ENCODE measurements at regions not wholly inside any gene's neighbourhood (a gene's known extent, or its start where the extent isn't known, plus 50 kb on each side); places are given as distances from the start of the nearest gene placed in this dataset.

DNA sequence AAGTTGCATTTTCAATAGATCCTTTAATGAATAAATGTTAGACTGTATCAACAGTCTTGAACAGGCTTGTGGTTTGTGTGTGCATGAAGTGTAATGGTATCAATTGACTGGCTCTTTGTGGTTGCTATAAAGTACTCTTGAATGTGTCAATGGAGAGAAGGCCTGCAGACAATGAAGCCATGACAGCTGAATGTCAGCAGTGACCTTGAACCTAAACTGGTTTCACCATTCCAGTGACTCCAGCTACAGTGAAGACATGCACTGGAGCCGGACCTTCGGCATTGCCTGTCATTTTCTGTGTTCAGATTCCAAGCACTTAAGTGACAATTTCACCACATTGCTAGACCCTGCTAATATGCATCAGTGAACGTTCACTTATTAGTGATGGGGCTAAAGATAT lies 276.0 kb upstream of the TMEM161B start:
- H3K4me1 ChIP-seq: no peaks in the 10 kb centered on the region
- TF ChIP-seq POLR2AphosphoS5 (IDR thresholded peaks at IDR 0.05) (no peak), EP300 (IDR thresholded peaks at IDR 0.05; ENCODE audit: low read depth) (no peak), POLR2A (IDR thresholded peaks at IDR 0.05) (no peak)
- TF ChIP-seq, protein P1, sequence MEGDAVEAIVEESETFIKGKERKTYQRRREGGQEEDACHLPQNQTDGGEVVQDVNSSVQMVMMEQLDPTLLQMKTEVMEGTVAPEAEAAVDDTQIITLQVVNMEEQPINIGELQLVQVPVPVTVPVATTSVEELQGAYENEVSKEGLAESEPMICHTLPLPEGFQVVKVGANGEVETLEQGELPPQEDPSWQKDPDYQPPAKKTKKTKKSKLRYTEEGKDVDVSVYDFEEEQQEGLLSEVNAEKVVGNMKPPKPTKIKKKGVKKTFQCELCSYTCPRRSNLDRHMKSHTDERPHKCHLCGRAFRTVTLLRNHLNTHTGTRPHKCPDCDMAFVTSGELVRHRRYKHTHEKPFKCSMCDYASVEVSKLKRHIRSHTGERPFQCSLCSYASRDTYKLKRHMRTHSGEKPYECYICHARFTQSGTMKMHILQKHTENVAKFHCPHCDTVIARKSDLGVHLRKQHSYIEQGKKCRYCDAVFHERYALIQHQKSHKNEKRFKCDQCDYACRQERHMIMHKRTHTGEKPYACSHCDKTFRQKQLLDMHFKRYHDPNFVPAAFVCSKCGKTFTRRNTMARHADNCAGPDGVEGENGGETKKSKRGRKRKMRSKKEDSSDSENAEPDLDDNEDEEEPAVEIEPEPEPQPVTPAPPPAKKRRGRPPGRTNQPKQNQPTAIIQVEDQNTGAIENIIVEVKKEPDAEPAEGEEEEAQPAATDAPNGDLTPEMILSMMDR (IDR thresholded peaks at IDR 0.05): no peak
- no peak overlapping the region for H3K27ac ChIP-seq
- H3K27me3 ChIP-seq: no peaks in the 10 kb centered on the region
- no peaks in the 10 kb centered on the region for H3K9me3 ChIP-seq
- DNase-seq: no peak
- no peaks in the 10 kb centered on the region for H3K36me3 ChIP-seq
- 80 to 91% methylated on average over 1 to 3 of the region's 3 CpGs for WGBS, 2 donors (ENCODE audit: low coverage in 1 of 2)
- intact Hi-C loops (cut with DNase I; ENCODE audit: low total_unique reads): no loop called here
- no peak overlapping the region for H3K4me3 ChIP-seq
- in situ Hi-C loops (cut with MboI; ENCODE audit: low pct_ligation_motif_present in 1 of 4, low pct_unique_long_range_greater_than_20kb in 1 of 4, low sequenced_read_pairs in 3 of 4): no loop called here

DNA sequence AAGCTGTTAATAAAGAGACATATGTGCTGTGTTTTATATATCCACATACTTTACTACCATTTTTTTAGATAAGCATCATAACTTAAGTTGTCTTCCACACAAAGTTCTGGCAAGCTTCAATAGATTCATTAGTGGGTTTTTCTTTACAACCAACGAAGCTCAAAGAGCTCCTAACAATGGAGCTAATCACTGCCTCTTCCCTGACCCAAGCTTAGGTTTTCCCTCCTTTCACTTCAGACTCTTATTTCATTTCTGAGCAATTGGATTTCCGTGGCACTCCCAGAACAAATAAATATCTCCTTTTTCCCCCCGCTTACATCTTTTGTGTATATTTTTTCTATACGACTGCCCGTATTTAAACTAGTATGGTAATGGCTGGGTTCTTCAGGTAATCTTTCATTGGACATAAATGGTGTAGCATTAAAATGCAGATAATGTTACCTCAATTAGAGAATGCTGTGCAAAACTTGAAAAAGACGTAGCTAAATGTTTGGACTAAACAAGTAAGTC lies 275.5 kb upstream of the TMEM161B start:
- H3K4me1 ChIP-seq: no peaks in the 10 kb centered on the region
- no peaks in the 10 kb centered on the region for H3K9me3 ChIP-seq
- TF ChIP-seq, protein P1 (IDR thresholded peaks at IDR 0.05): no peak
- no peak for TF ChIP-seq POLR2AphosphoS5 (IDR thresholded peaks at IDR 0.05)
- TF ChIP-seq POLR2A (IDR thresholded peaks at IDR 0.05): no peak
- TF ChIP-seq EP300 (IDR thresholded peaks at IDR 0.05; ENCODE audit: low read depth): no peak
- intact Hi-C loops (cut with DNase I; ENCODE audit: low total_unique reads) (no loop called here), in situ Hi-C loops (cut with MboI; ENCODE audit: low pct_ligation_motif_present in 1 of 4, low pct_unique_long_range_greater_than_20kb in 1 of 4, low sequenced_read_pairs in 3 of 4) (no loop called here)
- H3K27ac ChIP-seq: no peak overlapping the region
- H3K27me3 ChIP-seq: no peaks in the 10 kb centered on the region
- H3K36me3 ChIP-seq: no peaks in the 10 kb centered on the region
- 71 to 79% methylated on average over 6 of the region's 6 CpGs for WGBS, 2 donors (ENCODE audit: low coverage in 1 of 2)
- no peak for DNase-seq
- H3K4me3 ChIP-seq: no peak overlapping the region

DNA sequence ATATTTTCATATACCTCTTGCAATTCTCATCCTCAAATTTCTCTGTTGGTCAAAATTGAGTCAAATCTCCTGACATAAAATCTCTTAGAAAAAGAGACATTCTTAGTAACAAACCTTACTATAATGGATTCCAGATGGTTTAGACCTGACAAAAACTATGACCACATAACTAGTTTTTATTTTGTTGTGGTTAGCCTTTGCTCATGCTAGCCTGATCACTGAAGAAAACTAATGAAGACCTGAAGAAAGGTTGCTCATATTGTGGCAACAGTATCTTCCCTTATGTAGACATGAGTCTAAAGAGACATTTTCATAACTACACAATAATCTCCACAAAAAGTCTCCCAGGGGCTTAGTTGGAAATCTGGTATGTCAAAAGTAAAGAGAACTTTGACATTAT lies 274.1 kb upstream of the TMEM161B start:
- Histone ChIP-seq H3K4me3 (no peak overlapping the region), H3K36me3 (no peaks in the 10 kb centered on the region), H3K27me3 (no peaks in the 10 kb centered on the region), H3K9me3 (no peaks in the 10 kb centered on the region), H3K27ac (no peak overlapping the region), H3K4me1 (no peaks in the 10 kb centered on the region)
- intact Hi-C loops (cut with DNase I; ENCODE audit: low total_unique reads) (no loop called here), in situ Hi-C loops (cut with MboI; ENCODE audit: low pct_ligation_motif_present in 1 of 4, low pct_unique_long_range_greater_than_20kb in 1 of 4, low sequenced_read_pairs in 3 of 4) (no loop called here)
- no peak for TF ChIP-seq POLR2A (IDR thresholded peaks at IDR 0.05)
- no peak for TF ChIP-seq EP300 (IDR thresholded peaks at IDR 0.05; ENCODE audit: low read depth)
- TF ChIP-seq, protein P1 (IDR thresholded peaks at IDR 0.05): no peak
- no peak for TF ChIP-seq POLR2AphosphoS5 (IDR thresholded peaks at IDR 0.05)
- no peak for DNase-seq

DNA sequence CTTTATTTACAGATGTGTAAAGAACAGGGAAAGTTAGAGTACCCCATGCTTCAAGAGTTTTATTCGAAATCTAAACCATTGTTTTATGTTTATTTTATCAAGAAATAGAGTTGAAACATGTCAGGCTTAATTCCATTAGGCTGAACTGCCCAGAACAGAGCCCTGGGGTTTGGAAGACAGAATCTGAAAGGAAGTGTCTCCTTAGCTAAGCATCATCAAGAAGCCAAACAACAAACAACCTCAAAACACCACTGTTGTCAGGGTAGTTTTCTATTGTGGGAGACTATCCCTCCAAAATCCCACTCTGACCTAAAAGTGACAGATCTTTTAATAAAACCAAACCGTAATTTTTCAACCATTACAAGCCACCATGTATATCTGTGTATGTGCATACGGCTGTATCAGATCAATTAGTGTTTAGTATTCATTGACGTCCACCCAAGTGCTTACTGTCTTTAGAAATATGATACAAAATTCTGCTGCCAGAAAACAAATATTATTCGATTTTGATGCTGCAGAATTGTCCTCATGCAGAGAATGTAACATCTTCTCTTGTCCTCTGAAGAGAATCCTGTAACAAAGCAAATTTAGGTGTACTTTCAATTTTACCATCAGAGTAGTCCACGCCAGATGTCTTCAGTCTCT lies 271.9 kb upstream of the TMEM161B start:
- no peak overlapping the region for H3K4me3 ChIP-seq
- H3K4me1 ChIP-seq: no peaks in the 10 kb centered on the region
- no peaks in the 10 kb centered on the region for H3K36me3 ChIP-seq
- no peak for DNase-seq
- TF ChIP-seq, protein P1 (IDR thresholded peaks at IDR 0.05): no peak
- TF ChIP-seq POLR2AphosphoS5 (IDR thresholded peaks at IDR 0.05): no peak
- no peak for TF ChIP-seq POLR2A (IDR thresholded peaks at IDR 0.05)
- TF ChIP-seq EP300 (IDR thresholded peaks at IDR 0.05; ENCODE audit: low read depth): no peak
- H3K9me3 ChIP-seq: no peaks in the 10 kb centered on the region
- H3K27me3 ChIP-seq: no peaks in the 10 kb centered on the region
- H3K27ac ChIP-seq: no peak overlapping the region
- intact Hi-C loops (cut with DNase I; ENCODE audit: low total_unique reads): no loop called here
- 75 to 77% methylated on average over 4 to 6 of the region's 6 CpGs for WGBS, 2 donors (ENCODE audit: low coverage in 1 of 2)
- in situ Hi-C loops (cut with MboI; ENCODE audit: low pct_ligation_motif_present in 1 of 4, low pct_unique_long_range_greater_than_20kb in 1 of 4, low sequenced_read_pairs in 3 of 4): no loop called here

Data from transverse colon (tissue), 4 donors.